HL-60 (cell line): ENCODE measurements at regions not wholly inside any gene's neighbourhood (a gene's known extent, or its start where the extent isn't known, plus 50 kb on each side); places are given as distances from the start of the nearest gene placed in this dataset.
A peak's percentile ranks its signal among the peaks of the same experiment; 100 is the strongest.

Experiments
- DNase-seq, 2 experiments: peaks; one replicate each; pipeline ENCODE4 v3.0.0-alpha.2; 2010 to 2020; ENCODE audit warnings: low read depth in 1 of 2, low spot score in 1 of 2
- H3K27ac ChIP-seq: fragments of 250-450 bp; sonication (Bioruptor Pico); replicated peaks from 2 replicates; pipeline ENCODE4 v1.5.1; 2020; ENCODE audit warnings: mild to moderate bottlenecking, moderate library complexity
- H3K27me3 ChIP-seq: fragments of 250-450 bp; sonication (Bioruptor Pico); 2 replicates; pipeline ENCODE4 v1.5.1; 2021; ENCODE audit warnings: mild to moderate bottlenecking, moderate library complexity; ENCODE audit not compliant: insufficient read depth, poor library complexity, severe bottlenecking
- H3K4me3 ChIP-seq: replicated peaks from 2 replicates; pipeline ENCODE4 v1.5.1; 2011; ENCODE audit warnings: mild to moderate bottlenecking, control low read depth, low read length; ENCODE audit not compliant: insufficient read depth
- GABPA ChIP-seq: IDR thresholded peaks from 2 replicates; pipeline ENCODE4 v1.6.1; 2012; ENCODE audit warnings: low read depth
- POLR2AphosphoS5 ChIP-seq: IDR thresholded peaks from 2 replicates; pipeline ENCODE4 v1.6.1; 2012; ENCODE audit warnings: low read depth
- SPI1 ChIP-seq: IDR thresholded peaks from 2 replicates; pipeline ENCODE4 v1.6.1; 2012; ENCODE audit warnings: low read depth, mild to moderate bottlenecking, borderline replicate concordance
- TF ChIP-seq, protein P1 (sequence below): IDR thresholded peaks from one replicate; pipeline ENCODE4 v1.5.1; 2011; ENCODE audit warnings: low read length, control low read depth, inconsistent platforms; ENCODE audit not compliant: insufficient read depth
- TF ChIP-seq, protein P2 (sequence below): IDR thresholded peaks from 2 replicates; pipeline ENCODE4 v1.6.1; 2012; ENCODE audit warnings: low read depth; ENCODE audit not compliant: insufficient replicate concordance

DNA sequence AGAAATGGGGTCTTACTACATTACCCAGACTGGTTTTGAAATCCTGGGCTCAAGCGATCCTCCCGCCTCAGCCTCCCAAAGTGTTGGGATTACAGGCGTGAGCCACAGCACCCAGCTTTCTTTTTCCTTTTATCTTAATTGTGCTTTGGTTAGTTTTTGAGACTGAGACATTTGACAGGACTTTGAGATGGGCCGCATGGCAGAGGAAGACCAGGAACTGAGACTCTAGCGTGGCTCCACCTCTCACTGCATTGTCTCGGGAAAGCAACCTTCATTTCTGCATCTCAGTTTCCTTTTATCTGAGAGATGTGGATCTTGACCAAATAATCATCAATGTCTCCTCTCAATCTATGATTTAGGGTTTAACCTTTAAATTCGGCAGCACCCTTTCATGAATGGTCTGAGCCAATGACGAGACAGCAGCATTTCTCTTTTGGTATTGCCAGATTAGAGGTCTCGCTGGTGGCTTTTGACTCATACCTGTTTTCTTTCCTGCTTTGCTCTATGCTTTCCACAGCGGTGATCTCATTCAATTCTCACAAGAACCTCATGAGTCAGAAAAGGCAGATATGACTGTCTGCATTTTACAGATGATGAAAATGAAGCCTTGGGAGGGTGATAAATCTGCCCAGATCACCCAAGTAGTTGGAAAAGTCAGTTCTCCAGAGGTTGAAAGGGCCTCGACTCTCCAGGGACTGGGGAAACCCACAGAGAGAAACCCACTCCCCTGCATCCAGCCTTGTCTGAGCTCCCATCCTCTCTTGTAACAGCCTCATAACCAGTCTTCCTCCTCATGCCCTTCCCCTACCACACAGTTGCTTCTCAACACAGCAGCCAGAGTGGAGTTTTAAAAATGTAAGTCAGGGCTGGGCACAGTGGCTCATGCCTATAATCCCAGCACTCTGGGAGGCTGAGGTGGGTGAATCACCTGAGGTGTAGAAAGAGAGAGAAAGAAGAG, 84.8 kb upstream of the FOXB1 start:
- no peak for DNase-seq
- Histone ChIP-seq H3K27ac (no peak overlapping the region), H3K27me3 (peaks cover 2% of the 10 kb centered on the region), H3K4me3 (no peak overlapping the region)
- TF ChIP-seq, protein P1, sequence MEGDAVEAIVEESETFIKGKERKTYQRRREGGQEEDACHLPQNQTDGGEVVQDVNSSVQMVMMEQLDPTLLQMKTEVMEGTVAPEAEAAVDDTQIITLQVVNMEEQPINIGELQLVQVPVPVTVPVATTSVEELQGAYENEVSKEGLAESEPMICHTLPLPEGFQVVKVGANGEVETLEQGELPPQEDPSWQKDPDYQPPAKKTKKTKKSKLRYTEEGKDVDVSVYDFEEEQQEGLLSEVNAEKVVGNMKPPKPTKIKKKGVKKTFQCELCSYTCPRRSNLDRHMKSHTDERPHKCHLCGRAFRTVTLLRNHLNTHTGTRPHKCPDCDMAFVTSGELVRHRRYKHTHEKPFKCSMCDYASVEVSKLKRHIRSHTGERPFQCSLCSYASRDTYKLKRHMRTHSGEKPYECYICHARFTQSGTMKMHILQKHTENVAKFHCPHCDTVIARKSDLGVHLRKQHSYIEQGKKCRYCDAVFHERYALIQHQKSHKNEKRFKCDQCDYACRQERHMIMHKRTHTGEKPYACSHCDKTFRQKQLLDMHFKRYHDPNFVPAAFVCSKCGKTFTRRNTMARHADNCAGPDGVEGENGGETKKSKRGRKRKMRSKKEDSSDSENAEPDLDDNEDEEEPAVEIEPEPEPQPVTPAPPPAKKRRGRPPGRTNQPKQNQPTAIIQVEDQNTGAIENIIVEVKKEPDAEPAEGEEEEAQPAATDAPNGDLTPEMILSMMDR: no peak
- TF ChIP-seq POLR2AphosphoS5 (no peak), GABPA (no peak), SPI1 (no peak)
- TF ChIP-seq, protein P2, sequence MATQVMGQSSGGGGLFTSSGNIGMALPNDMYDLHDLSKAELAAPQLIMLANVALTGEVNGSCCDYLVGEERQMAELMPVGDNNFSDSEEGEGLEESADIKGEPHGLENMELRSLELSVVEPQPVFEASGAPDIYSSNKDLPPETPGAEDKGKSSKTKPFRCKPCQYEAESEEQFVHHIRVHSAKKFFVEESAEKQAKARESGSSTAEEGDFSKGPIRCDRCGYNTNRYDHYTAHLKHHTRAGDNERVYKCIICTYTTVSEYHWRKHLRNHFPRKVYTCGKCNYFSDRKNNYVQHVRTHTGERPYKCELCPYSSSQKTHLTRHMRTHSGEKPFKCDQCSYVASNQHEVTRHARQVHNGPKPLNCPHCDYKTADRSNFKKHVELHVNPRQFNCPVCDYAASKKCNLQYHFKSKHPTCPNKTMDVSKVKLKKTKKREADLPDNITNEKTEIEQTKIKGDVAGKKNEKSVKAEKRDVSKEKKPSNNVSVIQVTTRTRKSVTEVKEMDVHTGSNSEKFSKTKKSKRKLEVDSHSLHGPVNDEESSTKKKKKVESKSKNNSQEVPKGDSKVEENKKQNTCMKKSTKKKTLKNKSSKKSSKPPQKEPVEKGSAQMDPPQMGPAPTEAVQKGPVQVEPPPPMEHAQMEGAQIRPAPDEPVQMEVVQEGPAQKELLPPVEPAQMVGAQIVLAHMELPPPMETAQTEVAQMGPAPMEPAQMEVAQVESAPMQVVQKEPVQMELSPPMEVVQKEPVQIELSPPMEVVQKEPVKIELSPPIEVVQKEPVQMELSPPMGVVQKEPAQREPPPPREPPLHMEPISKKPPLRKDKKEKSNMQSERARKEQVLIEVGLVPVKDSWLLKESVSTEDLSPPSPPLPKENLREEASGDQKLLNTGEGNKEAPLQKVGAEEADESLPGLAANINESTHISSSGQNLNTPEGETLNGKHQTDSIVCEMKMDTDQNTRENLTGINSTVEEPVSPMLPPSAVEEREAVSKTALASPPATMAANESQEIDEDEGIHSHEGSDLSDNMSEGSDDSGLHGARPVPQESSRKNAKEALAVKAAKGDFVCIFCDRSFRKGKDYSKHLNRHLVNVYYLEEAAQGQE: no peak

DNA sequence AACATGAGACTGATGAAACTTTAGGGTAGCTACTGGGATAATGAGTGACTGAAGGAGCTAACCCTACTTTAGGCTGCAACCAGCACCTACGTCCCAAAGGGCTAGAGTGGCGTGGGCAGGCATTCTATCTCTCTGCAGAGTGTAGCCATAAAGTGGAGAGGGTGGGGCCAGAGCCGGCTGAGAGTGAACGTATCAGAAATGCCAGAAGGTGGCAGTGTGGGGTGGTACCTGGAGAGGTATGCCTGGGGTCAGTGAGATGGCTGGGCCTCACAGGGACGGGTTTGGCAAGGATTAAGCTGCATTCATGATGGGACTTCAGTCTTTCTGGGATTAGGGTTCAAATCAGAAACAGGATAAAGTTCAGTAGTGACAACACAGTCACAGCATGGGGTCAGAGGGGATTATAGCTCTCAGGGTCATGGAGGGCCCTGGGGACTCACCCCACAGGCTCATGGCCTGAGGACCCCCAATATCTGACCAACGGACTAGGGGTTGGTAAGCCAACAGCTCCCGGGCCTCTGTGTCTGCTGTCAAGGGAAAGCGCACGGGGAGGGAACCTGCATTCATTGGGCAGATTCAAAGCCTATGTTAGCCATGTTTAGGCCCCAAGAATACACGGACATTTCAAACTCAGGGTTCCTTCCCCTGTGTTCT, 86.5 kb upstream of the FOXB1 start:
- DNase-seq: peak; percentile 8 to 72
- TF ChIP-seq, protein P1: peak; percentile 62
- TF ChIP-seq POLR2AphosphoS5: no peak
- Histone ChIP-seq H3K27ac (no peak overlapping the region), H3K27me3 (no peaks in the 10 kb centered on the region), H3K4me3 (no peak overlapping the region)

DNA sequence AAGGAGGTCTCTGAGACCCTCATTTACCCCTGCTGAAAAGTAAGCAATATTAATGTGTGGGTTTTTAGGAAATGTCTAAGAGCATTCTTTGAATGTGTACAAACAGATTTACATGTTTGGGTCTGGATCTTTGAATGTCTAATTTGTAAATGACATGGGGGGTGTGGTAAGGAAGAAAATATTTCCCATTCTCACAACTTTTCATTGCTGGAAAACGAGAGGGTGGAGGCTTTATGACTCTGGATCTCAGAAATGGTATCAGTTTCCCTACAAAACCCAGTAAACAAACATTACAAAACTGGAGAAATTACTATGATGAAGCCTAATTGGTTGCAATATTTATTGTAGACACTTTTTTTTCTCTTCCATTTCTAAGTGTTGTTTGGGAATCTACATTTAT, 98.1 kb upstream of the FOXB1 start:
- TF ChIP-seq, protein P2: no peak
- TF ChIP-seq POLR2AphosphoS5: no peak
- TF ChIP-seq, protein P1: no peak
- TF ChIP-seq GABPA: no peak
- no peak for TF ChIP-seq SPI1
- Histone ChIP-seq H3K4me3 (no peak overlapping the region), H3K27ac (no peak overlapping the region), H3K27me3 (no peaks in the 10 kb centered on the region)
- no peak for DNase-seq
